ENCODE measurements at regions not wholly inside any gene's neighbourhood (a gene's known extent, or its start where the extent isn't known, plus 50 kb on each side); places are given as distances from the start of the nearest gene placed in this dataset.

DNA sequence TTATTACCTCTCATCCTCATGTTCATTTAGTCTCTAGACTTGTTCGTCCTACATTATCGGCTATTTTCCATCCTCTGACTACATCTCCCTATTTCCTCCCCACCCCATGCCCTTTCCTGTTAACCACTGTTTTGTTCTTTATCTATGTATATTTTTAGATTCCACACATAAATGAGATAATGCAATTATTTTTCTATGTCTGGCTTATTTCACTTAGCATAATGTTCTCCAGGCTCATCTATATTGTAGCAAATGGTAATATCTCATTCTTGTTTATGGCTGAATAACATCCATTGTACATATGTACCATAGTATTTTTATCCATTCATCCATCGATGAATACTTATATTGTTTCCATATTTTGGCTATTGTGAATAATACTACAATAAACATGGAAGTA, 84.6 kb upstream of the PTPRR start:
- POLR2A ChIA-PET = no interaction called here
- Mint-ChIP-seq H3K36me3 (ENCODE audit: low read depth) (no peaks in the 10 kb centered on the region), H3K27me3 (no peaks in the 10 kb centered on the region), H3K4me1 (no peaks in the 10 kb centered on the region), H3K9me3 (no peaks in the 10 kb centered on the region), H3K4me3 (no peak overlapping the region), H3K27ac (no peak overlapping the region)
- DNase-seq = no peak
- CTCF ChIA-PET = no interaction called here

DNA sequence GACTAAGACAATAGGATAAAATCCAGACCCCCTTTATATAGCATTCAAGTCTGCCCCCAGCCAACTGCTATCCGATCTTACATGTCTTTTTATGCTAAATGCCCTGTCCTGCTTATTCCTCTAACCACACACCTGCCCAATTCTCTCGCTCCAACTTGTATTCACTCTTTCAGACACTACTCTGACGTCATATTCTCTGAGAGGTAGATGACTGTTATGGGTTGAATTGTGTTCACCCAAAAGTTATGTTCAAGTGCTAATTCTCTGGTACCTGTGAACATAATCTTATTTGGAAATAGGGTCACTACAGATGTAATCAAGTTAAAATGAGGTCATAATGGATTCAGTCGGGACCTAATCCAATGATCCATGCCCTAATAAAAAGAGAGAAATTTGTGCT, 84.0 kb upstream of the PTPRR start:
- Mint-ChIP-seq H3K27me3 (no peaks in the 10 kb centered on the region), H3K4me3 (no peak overlapping the region), H3K36me3 (ENCODE audit: low read depth) (no peaks in the 10 kb centered on the region), H3K9me3 (no peaks in the 10 kb centered on the region), H3K4me1 (no peaks in the 10 kb centered on the region), H3K27ac (no peak overlapping the region)
- ChIA-PET CTCF (no interaction called here), POLR2A (no interaction called here)
- no peak for DNase-seq

DNA sequence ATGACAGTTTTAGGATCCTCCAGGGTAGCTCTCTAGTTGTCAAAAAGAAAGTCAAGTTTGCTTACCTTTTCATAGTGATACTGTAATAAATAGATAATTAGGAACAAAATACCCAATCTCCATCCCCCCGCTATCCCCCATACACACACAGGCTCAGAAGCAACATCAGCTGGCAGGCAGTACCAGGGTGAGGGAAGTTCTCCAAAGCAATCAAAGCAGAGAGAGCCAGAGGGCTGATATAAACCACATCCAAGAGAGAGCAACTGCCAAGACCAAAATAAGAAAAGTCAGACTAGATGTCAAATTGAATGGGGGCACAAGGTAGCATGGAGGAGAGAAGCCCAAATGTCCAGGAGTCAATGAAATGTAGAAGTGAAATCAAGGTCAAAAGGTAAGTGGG, 80.2 kb upstream of the PTPRR start:
- no peaks in the 10 kb centered on the region for H3K36me3 Mint-ChIP-seq (ENCODE audit: low read depth)
- H3K4me3 Mint-ChIP-seq = no peak overlapping the region
- POLR2A ChIA-PET = no interaction called here
- H3K27ac Mint-ChIP-seq = no peak overlapping the region
- CTCF ChIA-PET = no interaction called here
- no peaks in the 10 kb centered on the region for H3K27me3 Mint-ChIP-seq
- H3K4me1 Mint-ChIP-seq = no peaks in the 10 kb centered on the region
- H3K9me3 Mint-ChIP-seq = no peaks in the 10 kb centered on the region
- DNase-seq = no peak

DNA sequence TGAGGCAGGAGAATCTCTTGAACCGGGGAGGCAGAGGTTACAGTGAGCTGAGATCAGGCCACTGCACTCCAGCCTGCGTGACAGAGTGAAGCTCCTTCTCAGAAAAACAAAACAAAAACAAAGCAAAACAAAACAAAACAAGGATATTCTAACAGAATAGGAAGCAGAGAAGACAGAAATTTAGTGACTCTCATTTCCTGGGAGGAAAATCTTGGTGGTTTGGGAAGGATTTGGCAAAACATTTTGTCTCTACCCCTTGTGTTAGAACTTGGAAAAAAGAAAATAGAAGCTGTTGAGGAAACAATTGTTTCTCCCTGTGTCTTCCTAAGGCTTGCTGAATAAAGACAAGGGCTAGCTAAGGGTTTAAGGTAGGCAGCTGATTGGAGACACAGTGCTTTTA, 79.7 kb upstream of the PTPRR start:
- no peaks in the 10 kb centered on the region for H3K4me1 Mint-ChIP-seq
- H3K27me3 Mint-ChIP-seq = no peaks in the 10 kb centered on the region
- ChIA-PET CTCF (no interaction called here), POLR2A (no interaction called here)
- no peak overlapping the region for H3K4me3 Mint-ChIP-seq
- no peak for DNase-seq
- H3K9me3 Mint-ChIP-seq = peaks cover 1% of the 10 kb centered on the region
- H3K36me3 Mint-ChIP-seq (ENCODE audit: low read depth) = no peaks in the 10 kb centered on the region
- no peak overlapping the region for H3K27ac Mint-ChIP-seq

DNA sequence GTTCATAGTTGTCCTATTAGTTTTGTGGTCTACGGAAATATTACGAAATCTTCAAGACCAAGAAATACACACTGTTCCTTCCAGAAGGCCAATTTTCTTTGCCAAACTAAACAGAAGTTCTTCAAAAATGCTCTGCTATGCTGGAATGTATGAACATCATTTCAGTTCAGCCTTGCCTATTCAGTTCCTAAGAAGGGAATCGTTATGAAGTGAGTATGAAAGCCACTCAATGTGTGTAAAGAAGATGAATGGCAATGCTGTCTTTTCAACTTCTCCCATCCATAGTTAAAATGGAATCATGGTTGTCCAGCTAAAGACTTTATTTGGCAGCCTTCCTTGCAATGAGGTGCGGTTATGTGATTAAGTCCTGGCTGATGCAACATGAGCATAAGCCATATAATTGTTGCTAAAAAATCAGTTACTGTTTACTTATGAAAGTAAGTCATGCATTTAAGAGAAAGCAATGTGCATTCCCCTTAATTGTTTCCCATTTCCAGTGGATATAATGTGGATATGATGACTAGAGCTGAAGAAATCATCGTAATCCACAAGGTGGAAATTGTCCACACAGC, 73.8 kb upstream of the PTPRR start:
- no peaks in the 10 kb centered on the region for H3K4me1 Mint-ChIP-seq
- peaks cover 6% of the 10 kb centered on the region for H3K9me3 Mint-ChIP-seq
- no peak overlapping the region for H3K27ac Mint-ChIP-seq
- H3K36me3 Mint-ChIP-seq (ENCODE audit: low read depth) = no peaks in the 10 kb centered on the region
- ChIA-PET CTCF (no interaction called here), POLR2A (no interaction called here)
- no peak overlapping the region for H3K4me3 Mint-ChIP-seq
- no peaks in the 10 kb centered on the region for H3K27me3 Mint-ChIP-seq
- DNase-seq = no peak

DNA sequence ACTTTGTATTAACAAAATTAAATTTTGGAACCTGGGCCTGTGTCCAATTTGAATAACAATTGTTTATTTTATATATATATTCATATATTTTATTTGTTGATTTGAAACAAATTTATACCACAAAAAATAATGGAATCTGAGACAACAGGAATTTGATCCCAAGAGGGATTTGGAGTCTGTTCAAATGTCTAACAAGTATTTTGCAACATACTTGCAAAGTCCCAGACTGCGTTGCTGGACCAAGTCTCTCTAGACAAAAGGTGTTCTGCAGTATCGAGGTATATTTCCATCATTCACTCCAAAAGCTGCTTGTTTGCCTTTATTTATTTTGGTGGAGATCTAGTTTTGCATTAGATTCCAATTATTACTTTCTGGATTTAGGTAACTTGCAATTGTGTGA, 68.7 kb upstream of the PTPRR start:
- POLR2A ChIA-PET = no interaction called here
- H3K27me3 Mint-ChIP-seq = no peaks in the 10 kb centered on the region

DNA sequence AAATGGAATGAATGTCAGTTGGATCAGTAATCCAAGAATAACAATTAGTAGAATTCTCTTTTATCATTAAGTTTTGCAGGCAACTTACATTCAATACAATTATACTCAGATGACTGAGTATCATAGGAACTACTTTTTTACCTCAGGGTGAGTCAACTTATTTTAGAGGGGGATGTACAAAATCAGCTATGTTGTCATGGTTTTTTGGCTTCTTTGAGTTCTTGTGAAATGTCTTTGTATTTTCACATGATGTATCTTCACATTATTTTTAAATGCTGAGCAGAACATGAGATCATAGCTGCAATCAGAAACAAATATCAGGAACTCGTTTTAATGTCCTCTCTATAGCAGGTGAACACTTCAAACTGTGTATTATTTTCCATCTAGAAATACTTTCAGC, 65.3 kb upstream of the PTPRR start:
- H3K36me3 Mint-ChIP-seq (ENCODE audit: low read depth) = no peaks in the 10 kb centered on the region
- H3K9me3 Mint-ChIP-seq = no peaks in the 10 kb centered on the region
- DNase-seq = no peak
- ChIA-PET POLR2A (no interaction called here), CTCF (no interaction called here)
- no peak overlapping the region for H3K4me3 Mint-ChIP-seq
- no peaks in the 10 kb centered on the region for H3K27me3 Mint-ChIP-seq
- no peak overlapping the region for H3K27ac Mint-ChIP-seq
- H3K4me1 Mint-ChIP-seq = no peaks in the 10 kb centered on the region

More for the DNA sequence above, 68.7 kb upstream of the PTPRR start:
- H3K4me1 Mint-ChIP-seq = no peaks in the 10 kb centered on the region
- CTCF ChIA-PET = interaction anchor here (0.6 kb wide), 1 partner anchor 62 kb away, joined by 3 read pairs; no protein-coding TSS in a partner anchor
- H3K4me3 Mint-ChIP-seq = no peak overlapping the region
- H3K27ac Mint-ChIP-seq = no peak overlapping the region
- no peak for DNase-seq
- H3K9me3 Mint-ChIP-seq = peaks cover 3% of the 10 kb centered on the region
- no peaks in the 10 kb centered on the region for H3K36me3 Mint-ChIP-seq (ENCODE audit: low read depth)

DNA sequence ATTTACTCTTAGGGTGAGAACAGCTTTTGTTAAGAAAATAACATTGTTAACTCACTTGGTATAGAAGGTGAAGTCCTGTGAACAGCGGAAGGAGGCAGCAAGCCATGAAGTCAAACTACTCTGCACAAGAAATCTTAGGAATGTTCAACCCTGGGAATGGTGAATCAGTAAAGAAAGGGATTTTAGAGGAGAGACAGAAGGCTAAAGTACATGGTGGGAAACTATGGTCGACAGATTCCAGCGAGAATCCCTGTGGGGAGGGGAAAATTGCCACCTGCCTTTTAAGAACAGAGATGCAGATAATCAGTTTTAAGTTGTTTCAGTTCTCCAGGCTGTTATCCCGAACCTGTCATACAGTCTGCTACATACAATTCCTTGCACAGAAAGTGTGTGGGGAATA, 63.2 kb upstream of the PTPRR start:
- Mint-ChIP-seq H3K4me3 (no peak overlapping the region), H3K4me1 (no peaks in the 10 kb centered on the region), H3K27ac (no peak overlapping the region), H3K9me3 (no peaks in the 10 kb centered on the region), H3K36me3 (ENCODE audit: low read depth) (no peaks in the 10 kb centered on the region), H3K27me3 (no peaks in the 10 kb centered on the region)
- no peak for DNase-seq
- ChIA-PET POLR2A (no interaction called here), CTCF (no interaction called here)

DNA sequence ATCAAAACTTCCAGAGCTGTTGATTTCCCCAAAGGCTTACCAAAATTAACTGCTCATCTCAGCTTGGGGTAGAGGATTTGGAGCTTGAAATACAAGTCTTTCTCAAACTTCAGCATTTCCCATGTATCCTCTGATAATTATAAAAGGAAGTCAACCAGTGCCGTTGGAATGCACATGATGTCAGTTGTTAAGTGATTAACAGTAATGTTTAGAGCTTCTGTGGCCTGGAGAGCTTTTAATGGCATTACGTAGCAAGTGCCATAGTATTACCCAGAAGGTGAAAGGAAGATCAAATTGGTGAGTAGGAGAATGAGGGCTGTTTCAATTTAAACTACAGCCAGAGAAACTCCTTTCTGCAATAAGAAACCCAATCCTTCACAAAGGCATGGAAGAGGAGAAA, 62.5 kb upstream of the PTPRR start:
- Mint-ChIP-seq H3K9me3 (no peaks in the 10 kb centered on the region), H3K4me3 (no peak overlapping the region), H3K27me3 (no peaks in the 10 kb centered on the region), H3K4me1 (no peaks in the 10 kb centered on the region), H3K27ac (no peak overlapping the region), H3K36me3 (ENCODE audit: low read depth) (no peaks in the 10 kb centered on the region)
- no peak for DNase-seq
- ChIA-PET CTCF (no interaction called here), POLR2A (no interaction called here)

DNA sequence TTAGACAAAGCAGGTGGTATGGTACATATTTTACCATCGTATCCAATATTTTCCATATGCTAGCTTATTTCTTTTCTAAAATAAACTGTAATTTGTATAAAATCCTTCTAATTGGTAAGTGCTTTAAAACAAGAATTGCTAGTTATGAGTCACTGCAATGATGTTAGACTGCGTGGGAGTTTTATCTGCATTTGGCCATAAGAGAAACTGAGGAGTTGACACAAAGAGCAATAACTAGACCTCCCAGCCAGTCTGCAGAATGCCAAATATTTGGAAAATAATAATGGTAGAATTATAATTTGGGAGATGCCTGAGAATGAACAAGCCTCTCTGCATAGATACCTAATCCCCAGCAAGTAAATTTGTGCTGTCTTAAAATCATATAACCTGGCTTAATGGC, 61.7 kb upstream of the PTPRR start:
- CTCF ChIA-PET = no interaction called here
- no peaks in the 10 kb centered on the region for H3K9me3 Mint-ChIP-seq
- POLR2A ChIA-PET = no interaction called here

DNA sequence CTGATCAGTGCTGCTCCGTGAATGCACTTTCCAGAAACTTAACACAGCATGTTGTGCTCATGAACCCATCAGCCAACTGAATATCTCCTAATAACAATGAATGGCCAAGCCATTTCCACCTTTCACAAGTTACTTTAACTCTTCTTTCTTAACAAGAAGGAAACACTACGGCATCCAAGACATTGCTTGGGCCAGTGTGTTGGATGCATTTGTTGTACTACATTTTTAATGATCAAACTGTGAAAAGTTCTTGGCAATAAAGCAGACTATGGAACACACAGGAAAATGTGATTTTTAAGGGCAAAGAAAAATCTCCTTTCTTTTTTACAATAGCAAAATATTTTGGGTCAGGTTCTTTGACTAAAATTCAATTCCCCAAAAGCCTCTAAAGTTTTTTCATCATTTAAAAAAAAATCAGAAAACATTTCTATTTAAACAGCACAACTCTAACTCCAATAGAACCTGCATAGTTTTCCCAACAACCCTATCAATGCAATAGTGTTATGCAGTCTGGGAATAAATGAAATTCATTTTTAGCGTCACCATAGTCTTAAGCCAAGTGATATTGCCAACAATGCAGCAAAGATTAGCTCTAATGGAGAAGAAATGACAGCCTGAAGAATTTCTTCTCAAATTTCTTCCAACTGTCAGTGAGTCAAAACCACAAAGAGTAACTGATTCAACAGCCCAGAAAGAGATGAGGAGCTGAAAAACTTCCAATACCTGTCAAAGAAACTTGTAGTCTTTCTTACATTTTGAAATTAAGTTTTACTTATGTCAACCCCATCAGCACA, 50.7 kb upstream of the PTPRR start:
- H3K27me3 Mint-ChIP-seq = no peaks in the 10 kb centered on the region
- no peak for DNase-seq
- no peaks in the 10 kb centered on the region for H3K36me3 Mint-ChIP-seq (ENCODE audit: low read depth)
- H3K27ac Mint-ChIP-seq = no peak overlapping the region
- H3K4me3 Mint-ChIP-seq = no peak overlapping the region
- ChIA-PET CTCF (no interaction called here), POLR2A (no interaction called here)
- no peaks in the 10 kb centered on the region for H3K9me3 Mint-ChIP-seq
- no peaks in the 10 kb centered on the region for H3K4me1 Mint-ChIP-seq

More for the DNA sequence above, 61.7 kb upstream of the PTPRR start:
- no peak overlapping the region for H3K27ac Mint-ChIP-seq
- H3K4me3 Mint-ChIP-seq = no peak overlapping the region
- DNase-seq = no peak
- H3K4me1 Mint-ChIP-seq = no peaks in the 10 kb centered on the region
- no peaks in the 10 kb centered on the region for H3K36me3 Mint-ChIP-seq (ENCODE audit: low read depth)
- H3K27me3 Mint-ChIP-seq = no peaks in the 10 kb centered on the region
